Stimulated activated CD8-positive, alpha-beta memory T cell treated with anti-CD3 and anti-CD28 coated beads, Interleukin-12 subunit alpha, Interleukin-12 subunit beta, amount 100 ng/mL, for 1 hour (primary cell): ENCODE measurements at regions not wholly inside any gene's neighbourhood (a gene's known extent, or its start where the extent isn't known, plus 50 kb on each side); places are given as distances from the start of the nearest gene placed in this dataset.
"Not testable (repeated sequence)": the region's sequence is repeated elsewhere in the genome, so short reads cannot be mapped to it uniquely, and the experiment has no call there.

ENCODE experiments used
- DNase-seq: peaks from one replicate; pipeline ENCODE4 v3.0.0-alpha.2; 2020; ENCODE audit warnings: low read depth

- no peak for DNase-seq
Measured at GRCh38 chr6:169144356-169144755, 109.3 kb downstream of the THBS2 start.

- DNase-seq: no peak
Measured at GRCh38 chr6:169142538-169142844, 111.2 kb downstream of the THBS2 start.

GRCh38 chr6:169141671-169142537, 111.7 kb downstream of the THBS2 start:
- DNase-seq: no peak

GRCh38 chr6:169140986-169141495, 112.6 kb downstream of the THBS2 start:
- no peak for DNase-seq

GRCh38 chr6:169139179-169139971, 114.3 kb downstream of the THBS2 start:
- no peak for DNase-seq

GRCh38 chr6:169132352-169132940, 121.2 kb downstream of the THBS2 start:
- no peak for DNase-seq

GRCh38 chr6:169131390-169131789, 122.3 kb downstream of the THBS2 start:
- DNase-seq: no peak

GRCh38 chr6:169130113-169130512, 123.5 kb downstream of the THBS2 start:
- DNase-seq: no peak

- DNase-seq: no peak
Measured at GRCh38 chr6:169121013-169121412, 132.6 kb downstream of the THBS2 start.

GRCh38 chr6:169119669-169120068, 134.0 kb downstream of the THBS2 start:
- DNase-seq: no peak

- no peak for DNase-seq
Measured at GRCh38 chr6:169118346-169118830, 135.3 kb downstream of the THBS2 start.

- no peak for DNase-seq
Measured at GRCh38 chr6:169117663-169118062, 136.0 kb downstream of the THBS2 start.

- DNase-seq: no peak
Measured at GRCh38 chr6:169115632-169116031, 138.0 kb downstream of the THBS2 start.

GRCh38 chr6:169114632-169115031, 139.0 kb downstream of the THBS2 start:
- not testable (repeated sequence) for DNase-seq

- no peak for DNase-seq
Measured at GRCh38 chr6:169112483-169113320, 140.9 kb downstream of the THBS2 start.

GRCh38 chr6:169111203-169111602, 142.4 kb downstream of the THBS2 start:
- no peak for DNase-seq

- DNase-seq: no peak
Measured at GRCh38 chr6:169109411-169110220, 144.0 kb downstream of the THBS2 start.

GRCh38 chr6:169108753-169109152, 144.9 kb downstream of the THBS2 start:
- DNase-seq: no peak

GRCh38 chr6:169106176-169106575, 147.5 kb downstream of the THBS2 start:
- no peak for DNase-seq

GRCh38 chr6:169101981-169102380, 151.7 kb downstream of the THBS2 start:
- no peak for DNase-seq
